ENCODE measurements at regions not wholly inside any gene's neighbourhood (a gene's known extent, or its start where the extent isn't known, plus 50 kb on each side); places are given as distances from the start of the nearest gene placed in this dataset.

GRCh38 chr5:127205147-127205546, 85.4 kb upstream of the MEGF10 start:
- no peak for DNase-seq (ENCODE audit: low spot score)
- no peaks in the 10 kb centered on the region for H3K36me3 ChIP-seq
- no peaks in the 10 kb centered on the region for H3K4me1 ChIP-seq
- TF ChIP-seq CTCF (IDR thresholded peaks at IDR 0.05): no peak
- no peaks in the 10 kb centered on the region for H3K27me3 ChIP-seq
- H3K9me3 ChIP-seq: no peaks in the 10 kb centered on the region
- no peak overlapping the region for H3K4me3 ChIP-seq
- H3K27ac ChIP-seq: no peak overlapping the region

- H3K27me3 ChIP-seq: no peaks in the 10 kb centered on the region
- DNase-seq (ENCODE audit: low spot score): no peak
- TF ChIP-seq CTCF (IDR thresholded peaks at IDR 0.05): no peak
- no peaks in the 10 kb centered on the region for H3K9me3 ChIP-seq
- H3K4me3 ChIP-seq: no peak overlapping the region
- H3K27ac ChIP-seq: no peak overlapping the region
- H3K36me3 ChIP-seq: no peaks in the 10 kb centered on the region
- no peaks in the 10 kb centered on the region for H3K4me1 ChIP-seq
Observed at GRCh38 chr5:127206320-127207113, 84.1 kb upstream of the MEGF10 start.

GRCh38 chr5:127210042-127210441, 80.6 kb upstream of the MEGF10 start:
- DNase-seq (ENCODE audit: low spot score): no peak
- Histone ChIP-seq H3K27ac (no peak overlapping the region), H3K4me3 (no peak overlapping the region), H3K36me3 (no peaks in the 10 kb centered on the region), H3K27me3 (no peaks in the 10 kb centered on the region), H3K9me3 (no peaks in the 10 kb centered on the region), H3K4me1 (no peaks in the 10 kb centered on the region)
- no peak for TF ChIP-seq CTCF (IDR thresholded peaks at IDR 0.05)

GRCh38 chr5:127213231-127213630, 77.4 kb upstream of the MEGF10 start:
- H3K27ac ChIP-seq: no peak overlapping the region
- H3K36me3 ChIP-seq: no peaks in the 10 kb centered on the region

GRCh38 chr5:127216143-127216542, 74.5 kb upstream of the MEGF10 start:
- Histone ChIP-seq H3K4me3 (no peak overlapping the region), H3K4me1 (no peaks in the 10 kb centered on the region), H3K27me3 (no peaks in the 10 kb centered on the region), H3K9me3 (no peaks in the 10 kb centered on the region), H3K36me3 (no peaks in the 10 kb centered on the region), H3K27ac (no peak overlapping the region)
- TF ChIP-seq CTCF (IDR thresholded peaks at IDR 0.05): no peak
- no peak for DNase-seq (ENCODE audit: low spot score)

More at GRCh38 chr5:127213231-127213630, 77.4 kb upstream of the MEGF10 start:
- TF ChIP-seq CTCF (IDR thresholded peaks at IDR 0.05): no peak
- no peaks in the 10 kb centered on the region for H3K27me3 ChIP-seq
- no peaks in the 10 kb centered on the region for H3K4me1 ChIP-seq
- no peak overlapping the region for H3K4me3 ChIP-seq
- no peaks in the 10 kb centered on the region for H3K9me3 ChIP-seq
- DNase-seq (ENCODE audit: low spot score): no peak
